ENCODE measurements at regions not wholly inside any gene's neighbourhood (a gene's known extent, or its start where the extent isn't known, plus 50 kb on each side); places are given as distances from the start of the nearest gene placed in this dataset.

GRCh38 chr9:110135846-110136245 lies 72.1 kb downstream of the C9orf152 start:
- TF ChIP-seq CTCF (IDR thresholded peaks at IDR 0.05; ENCODE audit: poor library complexity) (no peak), EZH2phosphoT487 (IDR thresholded peaks at IDR 0.05; ENCODE audit: low read depth, severe bottlenecking, unreplicated experiment) (no peak)

Data from hepatocyte (in vitro differentiated cells).